Posterior cingulate gyrus (tissue), 11 donors: ENCODE measurements at regions not wholly inside any gene's neighbourhood (a gene's known extent, or its start where the extent isn't known, plus 50 kb on each side); places are given as distances from the start of the nearest gene placed in this dataset.

Source experiments
- DNase-seq, 10 donors: peaks; one replicate each; pipeline versions ENCODE4 v3.0.0 to v3.0.0-alpha.2; 2020 to 2021; ENCODE audit warnings: mixed read lengths in 3 of 10
- intact Hi-C: fragments of 100-400 bp; cut with DNase I; formaldehyde crosslinking; loops from one replicate; pipeline ENCODE4 v1.15.1; 2023

DNA sequence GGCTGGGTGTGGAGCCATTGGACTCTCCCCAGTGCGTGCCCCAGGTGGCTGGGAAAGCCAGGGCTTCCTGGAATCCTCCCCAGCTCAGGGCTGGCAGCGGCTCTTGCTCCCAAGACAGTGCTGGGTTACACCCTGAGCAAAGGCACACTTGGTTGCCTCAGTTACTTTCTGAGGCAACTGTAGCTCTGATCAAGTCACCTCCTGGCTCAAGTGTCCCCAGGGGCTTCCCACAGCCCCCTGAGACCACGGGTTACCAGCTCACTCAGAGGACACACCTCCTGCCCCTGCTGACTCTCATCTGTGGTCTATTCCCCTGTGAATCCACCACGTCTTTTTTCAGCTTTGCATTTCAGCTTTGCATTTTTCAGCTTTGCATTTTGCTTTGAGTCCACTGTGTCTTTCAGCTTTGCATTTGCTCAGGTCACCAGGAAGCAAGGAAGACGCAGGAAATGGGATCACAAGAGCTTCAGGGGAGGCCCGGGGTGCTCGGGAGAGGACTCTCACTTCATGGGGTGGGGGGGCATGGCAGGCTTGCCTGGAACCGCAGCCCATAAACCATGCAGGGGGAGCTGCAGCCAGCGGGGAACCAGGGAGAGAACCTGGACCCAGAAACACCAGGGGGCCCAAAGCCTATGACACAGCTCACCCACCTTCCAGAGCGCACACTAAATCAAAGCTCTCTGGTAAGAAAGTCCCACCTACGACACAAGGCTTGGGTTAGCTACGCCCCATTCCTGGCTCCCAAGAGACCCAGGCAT is 138.0 kb upstream of the ASB18 start:
- DNase-seq, result peak in 2 of 10 donors; percentile 13 to 71
- intact Hi-C loops, result no loop called here

DNA sequence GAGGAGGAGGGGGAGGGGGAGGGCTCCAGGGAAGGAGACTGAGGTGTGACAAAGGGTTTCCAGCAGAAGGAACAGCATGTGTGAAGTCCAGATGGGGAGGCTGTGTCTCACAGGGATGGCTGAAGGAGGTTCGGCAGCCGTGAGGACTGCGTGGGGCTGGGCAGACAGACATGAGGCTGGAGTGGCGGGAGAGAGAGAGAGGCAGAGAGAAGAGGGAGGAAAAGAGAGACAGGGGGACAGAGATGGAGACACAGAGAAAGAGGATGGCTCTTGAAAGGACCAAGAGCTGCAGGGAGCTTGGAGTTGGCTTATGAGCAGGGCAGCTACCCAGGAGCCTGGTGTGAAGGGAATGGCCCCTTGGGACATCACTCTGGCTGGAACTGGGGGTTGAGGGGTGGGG is 138.9 kb upstream of the ASB18 start:
- intact Hi-C loops, result no loop called here

DNA sequence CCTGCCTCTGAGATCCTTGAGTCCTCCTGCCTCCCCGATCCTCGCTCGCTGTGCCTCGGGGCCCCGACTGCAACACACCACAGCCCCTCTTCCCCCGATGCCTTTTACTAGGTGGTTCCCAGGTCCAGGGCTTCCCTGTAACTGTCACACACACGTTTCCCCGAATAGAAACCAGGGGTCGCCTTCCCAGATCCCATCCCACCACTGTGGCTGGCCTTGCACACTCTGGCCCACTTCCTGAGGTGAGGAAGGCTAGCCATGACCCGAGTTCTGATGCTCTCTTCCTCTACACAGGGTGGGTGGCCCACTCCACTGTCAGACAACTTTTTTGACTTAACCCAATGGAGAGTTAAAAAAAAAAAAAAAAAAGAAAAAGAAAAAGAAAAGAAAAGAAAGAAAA is 139.6 kb upstream of the ASB18 start:
- no peak for DNase-seq
- intact Hi-C loops, result no loop called here

More for the DNA sequence above, 138.9 kb upstream of the ASB18 start:
- DNase-seq, result peak in 1 of 10 donors; percentile 18

DNA sequence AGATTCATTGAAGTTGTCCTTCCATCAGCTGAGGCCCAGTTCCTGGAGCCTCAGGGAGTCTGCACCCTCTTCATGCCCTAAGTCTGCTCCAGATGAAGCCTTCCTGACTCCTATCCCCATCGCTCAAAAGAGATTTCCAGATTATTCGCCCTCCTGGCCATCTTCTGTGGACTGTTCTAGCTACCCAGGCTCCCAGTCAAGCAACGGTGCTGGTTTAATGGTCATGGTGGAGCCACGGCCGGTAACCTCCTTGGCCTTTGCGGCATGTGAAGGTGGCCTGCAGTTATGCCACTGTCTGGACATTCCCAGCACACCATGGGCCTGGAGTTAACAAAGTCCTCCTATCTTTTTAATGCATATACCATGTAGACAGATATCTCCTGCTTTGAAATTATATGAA is 140.1 kb upstream of the ASB18 start:
- intact Hi-C loops, result no loop called here
- DNase-seq, result no peak

DNA sequence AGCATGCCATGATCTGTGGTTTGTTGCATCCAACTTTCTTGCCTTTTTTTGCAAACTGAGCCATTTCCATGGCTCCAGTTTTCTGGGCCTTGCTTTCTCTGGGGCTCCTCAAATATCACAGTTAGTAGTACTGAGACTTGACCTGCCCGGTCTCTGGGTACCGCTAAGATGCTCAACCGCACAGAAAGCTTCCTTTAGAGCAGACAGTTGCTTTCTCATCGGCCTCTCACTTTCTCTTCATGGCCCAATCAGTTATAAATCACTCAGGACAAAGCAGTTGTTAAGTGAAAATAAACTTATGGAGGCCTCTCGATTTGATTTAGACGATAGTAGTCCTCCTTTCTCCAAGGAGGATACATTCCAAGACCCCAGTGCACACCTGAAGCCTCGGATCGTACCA is 141.2 kb upstream of the ASB18 start:
- intact Hi-C loops, result no loop called here
- DNase-seq, result no peak

DNA sequence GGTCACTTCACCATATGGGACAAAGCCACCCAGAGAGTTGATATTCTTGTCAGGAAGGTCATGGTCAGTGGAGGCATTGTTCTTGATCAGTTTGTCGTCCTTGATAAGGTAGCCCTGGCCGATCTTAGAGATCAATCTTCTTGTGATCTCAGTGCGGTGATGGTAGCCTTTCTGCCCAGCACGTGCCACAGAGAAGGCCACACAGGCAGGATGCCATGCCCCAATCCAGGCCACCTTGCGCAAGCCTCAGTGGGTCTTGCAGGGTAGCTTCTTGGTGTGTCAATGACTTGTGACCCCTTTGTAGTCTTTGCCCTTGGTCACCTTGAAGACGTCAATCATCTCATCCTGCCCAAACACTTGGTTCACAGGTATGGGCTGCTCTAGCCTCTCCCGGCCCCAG is 143.9 kb upstream of the ASB18 start:
- peak in 1 of 10 donors; percentile 60 for DNase-seq
- intact Hi-C loops, result no loop called here

DNA sequence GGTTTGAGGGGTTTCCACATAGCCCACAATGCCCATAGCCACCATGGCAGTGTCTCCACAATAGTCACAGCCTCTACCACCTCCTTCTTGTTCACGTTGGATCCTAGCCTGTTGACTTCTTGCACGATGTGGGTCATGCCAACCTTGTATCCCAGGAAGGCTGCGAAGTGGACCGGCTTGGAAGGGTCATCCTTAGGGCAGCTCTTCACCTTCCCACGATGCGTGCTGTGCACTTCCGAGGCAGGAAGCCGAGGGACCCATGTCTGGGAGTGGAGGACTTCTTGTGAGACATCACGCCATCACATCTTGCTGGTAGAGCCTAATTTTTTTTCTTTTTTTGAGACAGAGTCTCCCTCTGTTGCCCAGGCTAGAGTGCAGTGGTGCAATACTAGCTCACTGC is 144.6 kb upstream of the ASB18 start:
- intact Hi-C loops, result no loop called here
- peak in 1 of 10 donors; percentile 28 for DNase-seq

DNA sequence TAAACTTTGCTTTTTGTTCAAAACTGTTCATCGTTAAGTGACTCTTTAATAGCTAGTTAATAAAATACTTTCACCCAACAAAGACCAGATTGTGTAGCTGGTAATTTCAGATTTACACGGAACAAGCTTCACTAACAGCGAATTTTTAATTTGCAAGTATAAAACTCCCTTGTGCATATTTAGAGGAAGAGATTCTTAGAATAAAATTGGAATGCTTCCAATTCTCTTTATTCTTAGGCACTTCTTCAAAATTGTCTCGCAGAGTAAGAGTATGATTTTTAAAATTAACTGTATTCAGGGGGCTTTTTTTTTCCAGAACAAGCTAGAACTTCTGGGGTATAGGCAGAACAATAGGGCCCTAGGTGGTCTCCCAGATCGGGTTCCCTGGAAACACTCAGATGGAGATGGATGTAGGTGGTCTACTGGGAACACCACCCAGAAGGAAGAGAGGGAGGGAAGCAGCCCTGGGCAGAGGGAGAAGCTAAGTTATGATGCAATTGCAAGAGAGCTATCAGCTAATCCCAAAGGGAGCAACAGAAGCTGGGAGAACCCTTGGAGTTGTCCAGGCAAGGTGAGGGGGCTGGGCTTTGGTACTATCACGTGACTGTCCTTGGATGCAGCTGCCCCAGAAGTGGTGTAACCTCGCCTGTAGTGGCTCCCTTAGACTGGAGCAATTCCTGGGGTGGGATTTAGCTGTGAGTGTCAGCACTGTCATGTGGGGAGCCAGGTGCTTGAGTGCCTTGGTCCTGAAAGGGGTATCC is 151.7 kb upstream of the ASB18 start:
- intact Hi-C loops, result no loop called here
- DNase-seq, result no peak

DNA sequence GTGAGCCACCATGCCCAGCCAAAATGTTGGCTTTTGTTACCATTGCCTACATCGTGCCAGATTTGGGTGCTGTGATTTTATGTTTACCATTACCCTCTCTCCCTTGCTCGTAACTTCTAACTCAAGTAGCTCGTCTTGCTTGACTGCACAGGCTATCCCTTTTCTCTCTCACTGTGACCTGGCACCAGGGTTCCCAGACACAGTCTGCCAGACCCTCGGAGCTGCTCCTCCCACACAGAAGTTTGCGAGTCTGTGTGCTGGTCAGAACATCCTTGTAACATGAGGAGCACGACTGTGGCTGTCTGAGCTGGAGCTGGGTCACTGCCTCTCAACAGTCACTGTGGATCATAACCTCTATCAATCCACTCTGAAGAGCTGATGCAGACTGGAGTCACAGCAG is 152.5 kb upstream of the ACKR3 start:
- intact Hi-C loops, result no loop called here
- DNase-seq, result no peak

DNA sequence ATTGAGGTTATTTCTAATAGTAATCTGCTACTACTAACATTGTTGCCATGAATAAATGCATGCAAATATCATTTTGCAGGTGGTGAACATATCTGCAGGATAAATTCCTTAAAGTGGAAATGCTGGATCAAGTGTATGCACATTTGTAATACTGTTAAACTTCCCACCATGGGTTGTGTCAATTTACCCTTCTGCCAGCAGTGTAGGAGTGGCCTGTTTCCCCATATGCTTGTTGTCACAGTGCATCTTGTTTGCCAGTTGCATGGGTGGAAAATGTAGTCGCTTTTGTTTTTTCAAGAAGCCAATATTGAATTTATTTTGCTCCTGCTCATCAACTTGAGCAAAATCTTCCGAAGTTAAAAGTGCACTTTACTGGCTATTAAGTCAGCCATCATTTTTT is 139.0 kb upstream of the ACKR3 start:
- no peak for DNase-seq
- intact Hi-C loops, result no loop called here

DNA sequence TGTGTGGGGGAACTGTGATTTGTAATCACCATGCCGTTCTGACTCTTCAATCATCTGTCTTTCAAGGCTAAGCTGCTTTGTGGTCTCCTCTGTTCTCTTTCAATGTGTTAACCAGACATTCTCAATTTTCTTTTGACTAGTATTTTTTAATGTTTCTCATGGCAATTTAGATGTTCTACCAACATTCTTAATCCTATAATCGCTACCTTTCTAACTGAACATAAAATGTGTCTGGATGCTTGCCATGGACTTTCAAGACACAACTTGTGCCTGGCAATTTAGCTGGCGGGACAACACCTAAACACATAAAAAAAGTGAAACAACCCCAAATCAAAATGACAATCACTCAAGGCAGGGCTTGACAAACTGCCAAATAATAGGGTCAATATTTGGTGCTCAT is 135.0 kb upstream of the ACKR3 start:
- no peak for DNase-seq
- intact Hi-C loops, result no loop called here

DNA sequence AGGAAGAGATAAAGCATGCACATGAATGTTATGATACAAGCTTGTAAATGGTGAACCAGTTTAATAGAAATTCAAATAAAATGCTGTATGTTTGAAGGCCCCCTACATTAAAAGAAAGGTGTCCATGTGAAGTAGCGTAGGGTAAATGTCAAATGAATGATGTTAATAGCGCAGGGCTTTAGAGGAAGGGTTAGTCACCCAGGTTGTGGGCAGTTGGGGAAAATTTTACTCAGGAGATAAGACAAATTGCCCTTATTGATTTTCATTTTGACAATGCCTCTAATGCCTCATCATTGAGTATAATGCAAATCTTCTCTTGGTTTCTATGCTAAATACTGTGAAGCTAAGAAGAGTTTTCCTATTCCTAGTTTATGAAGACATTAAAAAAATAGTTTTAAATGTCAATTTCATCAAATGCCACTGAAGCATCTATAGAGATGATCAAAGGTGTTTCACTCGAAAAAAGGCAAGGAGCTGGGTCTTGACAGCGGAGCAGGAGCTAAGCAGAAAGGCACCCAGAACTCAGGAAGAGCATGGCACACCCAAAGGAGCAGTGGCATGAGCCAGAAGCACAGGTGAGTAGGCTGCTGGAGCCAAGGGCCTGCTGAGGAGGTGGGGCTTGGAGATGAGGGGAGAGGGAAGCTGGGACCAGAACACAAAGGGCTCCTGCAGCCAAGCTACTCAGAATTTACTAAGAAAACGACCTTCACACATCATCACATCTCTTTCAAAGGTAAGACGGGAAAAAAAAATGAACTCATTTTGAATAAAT is 129.3 kb upstream of the ACKR3 start:
- no peak for DNase-seq
- intact Hi-C loops, result no loop called here

DNA sequence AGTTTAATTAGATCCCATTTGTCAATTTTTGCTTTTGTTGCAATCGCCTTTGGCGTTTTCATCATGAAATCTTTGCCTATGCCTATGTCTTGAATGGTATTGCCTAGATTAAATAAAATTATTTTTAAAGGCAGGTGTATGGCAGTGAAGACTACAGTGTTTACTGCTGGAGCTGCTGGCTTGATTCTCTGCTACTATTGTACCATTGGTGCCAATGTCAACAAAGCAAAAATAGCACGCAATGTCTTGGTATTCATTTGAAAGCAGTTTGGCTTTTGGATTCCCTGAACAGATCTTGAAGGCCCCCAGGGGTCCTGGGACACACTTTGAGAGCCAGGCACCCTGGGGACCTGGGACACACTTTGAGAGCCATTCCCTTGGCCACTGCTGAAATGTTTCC is 125.4 kb upstream of the ACKR3 start:
- no peak for DNase-seq

DNA sequence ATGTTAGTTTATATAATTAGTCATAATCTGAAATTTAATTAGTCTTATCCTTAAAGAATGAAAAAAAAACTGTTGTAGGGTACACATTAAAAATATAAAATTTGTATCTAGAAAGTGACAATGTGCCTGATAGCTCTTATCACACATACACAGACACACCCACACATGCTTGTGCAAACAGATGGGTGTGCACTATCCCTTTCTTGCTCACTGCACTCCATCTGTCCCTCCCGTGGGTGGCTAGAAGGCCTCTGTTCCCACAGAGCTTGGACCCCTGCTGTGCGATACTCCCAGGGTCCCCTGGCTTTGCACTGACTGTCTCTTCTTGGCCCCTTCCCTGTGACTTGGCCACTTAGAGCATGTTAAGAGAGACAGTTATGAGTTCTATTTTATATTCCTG is 123.9 kb upstream of the ACKR3 start:
- DNase-seq, result no peak
- intact Hi-C loops, result no loop called here

More for the DNA sequence above, 125.4 kb upstream of the ACKR3 start:
- intact Hi-C loops, result no loop called here

DNA sequence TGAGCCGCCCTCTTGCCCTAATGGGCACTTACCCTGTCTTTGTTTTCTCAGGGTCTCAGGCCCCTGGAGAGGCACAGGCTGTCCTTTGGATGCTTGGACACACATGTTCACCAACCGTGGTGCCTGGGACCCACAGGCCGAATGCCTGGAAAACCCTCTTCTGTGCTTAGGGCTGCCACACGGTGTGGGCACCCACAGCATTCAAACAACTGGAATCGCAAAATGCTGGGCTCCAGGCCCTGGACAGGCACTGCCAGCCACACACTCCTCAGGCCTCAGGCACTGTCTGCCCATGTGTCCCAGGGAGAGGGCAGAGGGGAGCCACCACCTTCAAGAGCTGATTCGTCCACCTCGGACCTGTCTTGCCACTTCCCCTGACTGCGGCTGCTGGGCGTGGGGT is 123.1 kb upstream of the ACKR3 start:
- intact Hi-C loops, result no loop called here

DNA sequence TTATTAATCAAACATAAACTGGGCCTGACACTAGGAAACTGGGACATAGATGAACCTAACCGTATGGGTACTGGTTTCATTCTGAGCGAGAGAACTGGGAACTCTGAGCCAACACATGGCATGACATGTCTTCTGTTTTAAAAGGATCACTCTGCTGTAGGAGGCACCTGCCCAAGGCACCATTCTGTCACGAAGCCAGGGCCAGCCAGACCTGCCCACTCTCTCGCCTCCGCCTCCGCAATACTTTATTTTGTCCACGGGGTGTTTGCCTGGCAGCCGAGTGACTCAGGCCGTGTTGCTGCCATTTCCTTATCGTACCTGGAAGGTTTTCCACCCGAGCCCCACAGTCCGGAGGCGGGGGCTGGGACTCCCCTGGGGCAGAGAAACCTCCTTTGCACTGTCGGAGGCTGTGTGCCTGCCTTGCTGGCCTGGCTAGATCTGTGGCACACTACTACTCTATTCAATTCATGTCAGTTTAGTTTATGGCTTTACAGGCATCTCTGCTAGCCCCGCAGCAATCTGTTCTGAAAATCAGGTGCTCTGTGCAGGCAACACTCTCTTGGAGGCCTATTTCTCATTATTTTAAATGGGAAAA is 120.4 kb upstream of the ACKR3 start:
- DNase-seq, result peak in 8 of 10 donors; percentile 20 to 92 (median 48)
- intact Hi-C loops, result no loop called here

More for the DNA sequence above, 123.1 kb upstream of the ACKR3 start:
- DNase-seq, result no peak

DNA sequence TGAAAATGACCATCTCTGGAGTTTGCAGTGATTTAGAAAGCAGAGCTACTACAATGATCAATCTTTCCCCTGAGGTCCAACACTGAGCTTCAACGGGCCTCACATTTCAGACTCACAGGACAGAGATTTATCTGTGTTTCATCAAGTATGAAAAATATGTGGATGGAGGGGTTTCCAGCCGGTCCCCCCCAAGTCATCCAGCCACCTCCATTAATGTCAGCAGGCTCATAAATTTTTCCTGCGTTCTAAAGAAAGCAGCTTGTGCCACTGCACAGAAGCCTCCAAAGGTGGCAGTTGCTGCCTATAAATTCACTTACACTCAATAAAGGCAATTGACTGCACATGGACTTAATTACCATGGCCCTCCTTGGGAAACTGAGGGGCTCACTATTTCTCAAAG is 117.4 kb upstream of the ACKR3 start:
- intact Hi-C loops, result no loop called here
- no peak for DNase-seq

DNA sequence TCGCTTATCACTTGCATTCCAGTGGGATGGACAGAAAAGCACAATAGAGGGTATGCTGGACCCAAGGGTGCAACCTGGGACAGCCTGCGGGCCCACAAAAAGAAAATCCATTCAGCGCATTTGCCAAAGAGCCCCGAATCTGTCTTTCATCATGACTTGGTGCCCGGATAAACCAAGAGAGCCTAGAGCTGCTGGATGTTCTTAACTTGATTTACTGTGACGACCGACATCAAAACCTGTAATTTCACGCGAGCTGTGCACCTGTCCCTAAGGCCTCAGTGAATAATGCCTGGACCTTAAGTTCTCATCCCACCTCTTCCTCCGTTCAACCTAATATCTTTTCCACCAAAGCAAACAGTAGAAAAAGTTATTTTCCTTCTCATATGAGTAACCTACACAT is 115.5 kb upstream of the ACKR3 start:
- no peak for DNase-seq
- intact Hi-C loops, result no loop called here

DNA sequence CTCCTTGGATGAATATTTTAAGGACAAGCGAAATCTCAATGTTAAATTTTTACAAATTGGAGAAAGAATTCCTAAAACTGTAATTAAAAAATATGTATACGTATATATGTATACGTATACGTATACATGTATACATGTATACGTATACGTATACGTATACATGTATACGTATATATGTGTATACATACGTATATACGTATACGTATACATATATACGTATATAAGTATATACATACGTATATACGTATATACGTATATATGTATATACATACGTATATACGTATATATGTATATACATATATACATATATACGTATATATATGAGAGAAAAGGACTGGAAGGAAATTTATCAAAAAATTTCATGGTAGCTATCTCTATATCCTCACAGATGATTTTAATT is 110.2 kb upstream of the ACKR3 start:
- intact Hi-C loops, result no loop called here
- no peak for DNase-seq

DNA sequence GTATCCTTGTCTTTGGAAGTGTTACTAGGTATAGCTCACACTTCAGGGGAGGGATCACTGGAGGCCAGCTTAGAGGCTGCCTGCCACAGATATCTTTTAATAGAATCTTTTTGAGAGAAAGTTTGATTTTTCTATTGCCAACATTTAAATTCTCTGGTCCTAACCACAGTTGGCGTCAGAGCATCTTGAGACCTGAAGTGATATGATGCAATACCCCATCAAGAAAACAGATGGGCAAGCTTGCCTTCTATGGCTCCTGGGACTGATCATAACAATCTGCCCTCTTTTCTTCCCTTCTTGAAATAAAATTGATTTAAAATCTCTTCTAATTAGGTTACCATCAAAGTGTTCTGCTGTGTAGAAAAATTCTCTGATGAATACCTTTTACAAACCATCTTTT is 105.5 kb upstream of the ACKR3 start:
- intact Hi-C loops, result no loop called here
- no peak for DNase-seq
